Epithelial cell of proximal tubule (primary cell): ENCODE measurements at regions not wholly inside any gene's neighbourhood (a gene's known extent, or its start where the extent isn't known, plus 50 kb on each side); places are given as distances from the start of the nearest gene placed in this dataset.

Source experiments
- DNase-seq: peaks from one replicate; pipeline ENCODE4 v3.0.0-alpha.2; 2011; ENCODE audit warnings: low read depth
- H3K4me3 ChIP-seq: 2 replicates; pipeline ENCODE4 v1.5.1; 2011; ENCODE audit warnings: low read depth, mild to moderate bottlenecking, low read length
- CTCF ChIP-seq: conservative IDR thresholded peaks from 2 replicates; pipeline ENCODE4 v1.5.1; 2012; ENCODE audit warnings: low read depth, mild to moderate bottlenecking, low read length

- TF ChIP-seq CTCF = no peak
- no peak for DNase-seq
- H3K4me3 ChIP-seq = no peak overlapping the region
Measured at GRCh38 chrX:23136816-23137215, 137.1 kb downstream of the DDX53 start.

- H3K4me3 ChIP-seq = no peak overlapping the region
- TF ChIP-seq CTCF = no peak
- DNase-seq = no peak
Measured at GRCh38 chrX:23168291-23168690, 166.4 kb upstream of the PTCHD1 start.

DNA sequence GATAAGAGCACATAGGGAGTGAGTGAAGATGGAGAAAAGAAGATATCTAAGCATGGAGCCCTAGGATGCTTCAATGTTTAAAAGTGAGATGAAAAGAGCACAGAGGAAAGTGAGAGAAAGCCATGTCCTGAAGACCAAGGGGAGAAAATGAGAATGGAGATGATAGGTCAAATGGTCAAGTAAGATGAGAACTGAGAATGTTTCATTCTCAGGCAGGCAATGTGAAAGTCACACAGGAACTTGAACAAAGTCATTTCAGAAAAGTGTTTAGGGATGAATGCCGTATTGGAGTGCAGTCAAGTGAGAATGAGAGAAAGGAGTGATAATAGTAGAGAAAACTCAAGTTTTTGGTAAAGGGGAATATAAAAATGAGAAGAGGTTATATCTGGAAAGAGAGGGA, 148.7 kb upstream of the PTCHD1 start:
- TF ChIP-seq CTCF = no peak
- no peak overlapping the region for H3K4me3 ChIP-seq
- DNase-seq = no peak

DNA sequence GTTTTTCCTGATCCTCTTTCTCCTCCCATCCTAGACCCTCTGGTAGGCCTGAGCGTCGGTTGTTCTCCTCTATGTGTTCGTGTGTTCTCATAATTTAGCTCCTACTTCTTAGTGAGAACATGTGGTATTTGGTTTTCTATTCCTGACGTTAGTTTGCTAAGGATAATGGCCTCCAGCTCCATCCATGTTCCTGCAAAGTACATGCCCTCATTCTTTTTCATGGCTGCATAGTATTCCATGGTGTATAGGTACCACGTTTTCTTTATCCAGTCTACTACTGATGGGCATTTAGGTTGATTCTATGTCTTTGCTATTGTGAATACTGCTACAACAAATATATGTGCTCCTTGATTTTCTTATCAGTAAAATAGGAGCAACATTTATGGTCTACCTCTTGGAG, 146.8 kb upstream of the PTCHD1 start:
- no peak overlapping the region for H3K4me3 ChIP-seq
- TF ChIP-seq CTCF = no peak
- DNase-seq = no peak

DNA sequence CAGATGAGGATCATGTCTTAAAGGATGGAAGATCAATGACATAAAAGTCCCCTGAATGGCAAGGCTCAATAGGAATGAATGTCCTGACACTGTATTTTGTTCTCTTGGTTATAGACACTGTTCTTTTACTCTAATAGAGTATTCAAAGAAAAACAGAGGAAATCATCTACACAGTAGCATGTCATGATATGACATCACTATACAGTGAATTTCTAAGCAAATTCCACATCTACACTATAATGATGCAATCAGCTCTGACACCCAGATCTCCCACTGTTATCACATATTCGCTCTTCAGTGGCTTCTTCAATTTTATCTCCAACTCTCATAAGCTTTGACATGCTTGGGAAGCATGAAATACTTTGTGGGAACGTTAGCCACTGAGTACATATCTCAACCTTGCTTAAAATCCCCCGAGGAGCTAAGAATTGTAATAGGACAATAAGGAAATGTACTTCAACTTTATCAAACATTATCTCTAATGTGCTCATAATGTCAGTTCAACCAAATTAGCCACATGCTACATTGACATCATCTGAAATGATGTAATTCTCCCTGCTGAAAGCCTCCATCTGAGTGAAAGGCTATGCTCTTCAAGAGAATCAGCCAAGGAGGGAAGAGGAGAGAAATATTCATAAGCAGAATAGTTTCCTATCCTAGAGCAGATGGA, 139.6 kb upstream of the PTCHD1 start:
- no peak for DNase-seq
- no peak for TF ChIP-seq CTCF
- no peak overlapping the region for H3K4me3 ChIP-seq

DNA sequence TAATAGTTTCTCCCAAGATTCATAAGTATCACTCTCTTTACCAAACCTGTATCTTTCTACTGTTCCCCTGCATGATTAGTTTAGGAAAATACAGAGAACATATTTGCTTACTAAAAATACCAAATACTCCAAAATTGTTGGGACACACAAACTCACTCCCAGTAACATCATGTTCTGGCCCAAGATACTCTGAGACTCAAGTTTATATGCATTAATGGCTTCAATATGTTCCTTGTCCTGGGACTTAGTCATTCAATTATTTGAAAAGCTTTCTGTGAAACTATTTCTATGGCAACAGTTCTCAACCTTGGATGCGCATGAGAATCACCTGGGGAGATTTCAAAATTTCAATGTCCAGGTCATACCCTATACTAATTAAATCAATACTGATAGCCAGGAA, 138.9 kb upstream of the PTCHD1 start:
- no peak for TF ChIP-seq CTCF
- no peak overlapping the region for H3K4me3 ChIP-seq
- DNase-seq = no peak

GRCh38 chrX:23201706-23202105, 132.9 kb upstream of the PTCHD1 start:
- DNase-seq = no peak
- no peak overlapping the region for H3K4me3 ChIP-seq
- no peak for TF ChIP-seq CTCF
